Colonic mucosa (tissue), 4 donors: ENCODE measurements at regions not wholly inside any gene's neighbourhood (a gene's known extent, or its start where the extent isn't known, plus 50 kb on each side); places are given as distances from the start of the nearest gene placed in this dataset.

Experiments
- DNase-seq: peaks from one replicate; pipeline ENCODE4 v3.0.0-alpha.2; 2020
- H3K27ac ChIP-seq: fragments of 200-600 bp; one replicate; pipeline ENCODE4 v1.8.0; 2021
- H3K27me3 ChIP-seq: fragments of 200-600 bp; one replicate; pipeline ENCODE4 v1.8.0; 2021
- H3K36me3 ChIP-seq: fragments of 200-600 bp; one replicate; pipeline ENCODE4 v1.8.0; 2021
- H3K4me1 ChIP-seq: fragments of 200-600 bp; one replicate; pipeline ENCODE4 v1.8.0; 2021; ENCODE audit warnings: mild to moderate bottlenecking
- H3K4me3 ChIP-seq: fragments of 200-600 bp; one replicate; pipeline ENCODE4 v1.8.0; 2021
- H3K9ac ChIP-seq, 2 donors: one replicate each; pipeline ENCODE4 v1.7.0; 2013; ENCODE audit warnings: control low read depth in 2 of 2, low read depth in 2 of 2, low read length in 2 of 2
- H3K9me3 ChIP-seq: fragments of 200-600 bp; one replicate; pipeline ENCODE4 v1.8.0; 2021
- CTCF ChIP-seq: fragments of 200-600 bp; IDR thresholded peaks from one replicate; pipeline ENCODE4 v1.8.0; 2022; ENCODE audit warnings: antibody characterized with exemption, mild to moderate bottlenecking
- intact Hi-C: fragments of 100-400 bp; cut with DNase I; formaldehyde crosslinking; loops from one replicate; pipeline ENCODE4 v1.14.1; 2022
- donor health status: healthy.
- donor health status: DM: no; HTN: no; CAD: no.
- donor health status: DM: no; HTN: no; CAD: no.

GRCh38 chr3:30289766-30290165 is 316.6 kb upstream of the TGFBR2 start:
- Histone ChIP-seq H3K4me3 (no peak overlapping the region), H3K27me3 (no peaks in the 10 kb centered on the region), H3K9ac (no peak overlapping the region), H3K27ac (peak overlapping the region; percentile 42), H3K4me1 (peaks cover 7% of the 10 kb centered on the region), H3K9me3 (no peaks in the 10 kb centered on the region), H3K36me3 (no peaks in the 10 kb centered on the region)
- no peak for DNase-seq
- TF ChIP-seq CTCF: no peak
- intact Hi-C loops: no loop called here

GRCh38 chr3:30290479-30290878 is 315.9 kb upstream of the TGFBR2 start:
- Histone ChIP-seq H3K9ac (no peak overlapping the region), H3K27ac (no peak overlapping the region), H3K4me3 (no peak overlapping the region), H3K27me3 (no peaks in the 10 kb centered on the region), H3K9me3 (no peaks in the 10 kb centered on the region), H3K36me3 (no peaks in the 10 kb centered on the region), H3K4me1 (peaks cover 7% of the 10 kb centered on the region)
- no peak for DNase-seq
- no peak for TF ChIP-seq CTCF
- intact Hi-C loops: no loop called here

GRCh38 chr3:30292192-30292893 is 314.1 kb upstream of the TGFBR2 start:
- Histone ChIP-seq H3K36me3 (no peaks in the 10 kb centered on the region), H3K27ac (no peak overlapping the region), H3K4me3 (no peak overlapping the region), H3K4me1 (peaks cover 7% of the 10 kb centered on the region), H3K9me3 (no peaks in the 10 kb centered on the region), H3K9ac (no peak overlapping the region), H3K27me3 (no peaks in the 10 kb centered on the region)
- no peak for DNase-seq
- intact Hi-C loops: no loop called here
- no peak for TF ChIP-seq CTCF

- H3K36me3 ChIP-seq: no peaks in the 10 kb centered on the region
- DNase-seq: no peak
- H3K4me1 ChIP-seq: peaks cover 7% of the 10 kb centered on the region
- H3K27me3 ChIP-seq: no peaks in the 10 kb centered on the region
- no peaks in the 10 kb centered on the region for H3K9me3 ChIP-seq
- H3K27ac ChIP-seq: no peak overlapping the region
- H3K9ac ChIP-seq: no peak overlapping the region
- intact Hi-C loops: no loop called here
- no peak for TF ChIP-seq CTCF
- H3K4me3 ChIP-seq: no peak overlapping the region
Measured at GRCh38 chr3:30293621-30294240, 312.7 kb upstream of the TGFBR2 start.

- H3K4me1 ChIP-seq: peaks cover 3% of the 10 kb centered on the region
- H3K36me3 ChIP-seq: no peaks in the 10 kb centered on the region
- H3K9me3 ChIP-seq: no peaks in the 10 kb centered on the region
- DNase-seq: no peak
- no peak overlapping the region for H3K4me3 ChIP-seq
- no peak overlapping the region for H3K9ac ChIP-seq
- no peak overlapping the region for H3K27ac ChIP-seq
- intact Hi-C loops: no loop called here
- H3K27me3 ChIP-seq: no peaks in the 10 kb centered on the region
- no peak for TF ChIP-seq CTCF
Measured at GRCh38 chr3:30294241-30294667, 312.1 kb upstream of the TGFBR2 start.
